Hindlimb muscle (tissue), 1 donor: ENCODE measurements at regions not wholly inside any gene's neighbourhood (a gene's known extent, or its start where the extent isn't known, plus 50 kb on each side); places are given as distances from the start of the nearest gene placed in this dataset.

ENCODE experiments used
- DNase-seq: peaks from one replicate; pipeline ENCODE4 v3.0.0-alpha.2; 2013

GRCh38 chr5:125148706-125149105, 402.3 kb upstream of the ZNF608 start:
- no peak for DNase-seq

- DNase-seq = no peak
Observed at GRCh38 chr5:125149110-125149509, 402.7 kb upstream of the ZNF608 start.

- no peak for DNase-seq
Observed at GRCh38 chr5:125149527-125149926, 403.1 kb upstream of the ZNF608 start.

GRCh38 chr5:125150041-125150669, 403.7 kb upstream of the ZNF608 start:
- DNase-seq = no peak

- DNase-seq = no peak
Observed at GRCh38 chr5:125151150-125151900, 404.9 kb upstream of the ZNF608 start.

GRCh38 chr5:125152044-125152443, 405.6 kb upstream of the ZNF608 start:
- no peak for DNase-seq

- no peak for DNase-seq
Observed at GRCh38 chr5:125152461-125153189, 406.2 kb upstream of the ZNF608 start.

- no peak for DNase-seq
Observed at GRCh38 chr5:125153231-125153630, 406.8 kb upstream of the ZNF608 start.

- no peak for DNase-seq
Observed at GRCh38 chr5:125154301-125155110, 408.1 kb upstream of the ZNF608 start.

- no peak for DNase-seq
Observed at GRCh38 chr5:125160787-125161502, 414.5 kb upstream of the ZNF608 start.

GRCh38 chr5:125162714-125163113, 416.3 kb upstream of the ZNF608 start:
- DNase-seq = no peak

GRCh38 chr5:125169396-125169795, 423.0 kb upstream of the ZNF608 start:
- no peak for DNase-seq

- DNase-seq = no peak
Observed at GRCh38 chr5:125171641-125172040, 425.2 kb upstream of the ZNF608 start.

- no peak for DNase-seq
Observed at GRCh38 chr5:125175348-125176004, 429.0 kb upstream of the ZNF608 start.

- DNase-seq = no peak
Observed at GRCh38 chr5:125176005-125176390, 429.6 kb upstream of the ZNF608 start.

GRCh38 chr5:125177340-125177739, 430.9 kb upstream of the ZNF608 start:
- no peak for DNase-seq

- DNase-seq = no peak
Observed at GRCh38 chr5:125179612-125180011, 433.2 kb upstream of the ZNF608 start.

GRCh38 chr5:125180231-125180829, 433.9 kb upstream of the ZNF608 start:
- DNase-seq = no peak

- no peak for DNase-seq
Observed at GRCh38 chr5:125181159-125181558, 434.7 kb upstream of the ZNF608 start.

- DNase-seq = no peak
Observed at GRCh38 chr5:125181955-125182354, 435.5 kb upstream of the ZNF608 start.

GRCh38 chr5:125185740-125186139, 439.3 kb upstream of the ZNF608 start:
- no peak for DNase-seq
